Tibial nerve (tissue), 4 donors: ENCODE measurements at regions not wholly inside any gene's neighbourhood (a gene's known extent, or its start where the extent isn't known, plus 50 kb on each side); places are given as distances from the start of the nearest gene placed in this dataset.

Source experiments
- DNase-seq, 2 donors: peaks; one replicate each; pipeline ENCODE4 v3.0.0-alpha.2; 2019; ENCODE audit warnings: low spot score in 2 of 2
- H3K27ac ChIP-seq, 4 donors: fragments of 200-600 bp; sonication (generic) in 3 of 4; one replicate each; pipeline ENCODE4 v1.5.1; 2017 to 2019; ENCODE audit warnings: mild to moderate bottlenecking in 1 of 4
- H3K27me3 ChIP-seq, 2 donors: fragments of 200-600 bp; sonication (generic) in 1 of 2; one replicate each; pipeline versions ENCODE4 v1.5.1 to v1.6.0; 2017 to 2019
- H3K36me3 ChIP-seq, 3 donors: fragments of 200-600 bp; sonication (generic); one replicate each; pipeline ENCODE4 v1.5.1; 2018 to 2019
- H3K4me1 ChIP-seq, 4 donors: fragments of 200-600 bp; sonication (generic) in 3 of 4; one replicate each; pipeline ENCODE4 v1.5.1; 2017 to 2019
- H3K4me3 ChIP-seq, 4 donors: fragments of 200-600 bp; sonication (generic) in 3 of 4; one replicate each; pipeline ENCODE4 v1.5.1; 2017 to 2019; ENCODE audit warnings: mild to moderate bottlenecking in 1 of 4, moderate library complexity in 1 of 4
- H3K9me3 ChIP-seq, 4 donors: fragments of 200-600 bp; sonication (generic) in 3 of 4; one replicate each; pipeline ENCODE4 v1.5.1; 2017 to 2019
- CTCF ChIP-seq, 5 experiments: fragments of 200-600 bp in 3 of 5; fragments of 450-650 bp in 2 of 5; sonication (generic) in 3 of 5; IDR thresholded peaks; one replicate each; pipeline ENCODE4 v1.5.1; 2016 to 2019; ENCODE audit warnings: antibody characterized with exemption in 5 of 5, mild to moderate bottlenecking in 3 of 5, moderate library complexity in 2 of 5
- EP300 ChIP-seq, 2 donors: sonication (generic); formaldehyde crosslinking; IDR thresholded peaks; one replicate each; pipeline ENCODE4 v1.6.1; 2017; ENCODE audit warnings: antibody characterized with exemption in 2 of 2, mild to moderate bottlenecking in 1 of 2
- POLR2A ChIP-seq, 2 donors: fragments of 450-650 bp; IDR thresholded peaks; one replicate each; pipeline ENCODE4 v1.6.1; 2017; ENCODE audit warnings: antibody characterized with exemption in 2 of 2, mild to moderate bottlenecking in 2 of 2, moderate library complexity in 2 of 2
- WGBS, 2 donors: methylation state at CpG; one replicate each; pipeline ENCODE4 v1.1.5; 2018; 5-methylcytosine and 5-hydroxymethylcytosine counted together

- Histone ChIP-seq H3K36me3 (no peaks in the 10 kb centered on the region), H3K9me3 (peaks cover 0 to 4% (median 0%) of the 10 kb centered on the region in 4 donors), H3K4me1 (no peaks in the 10 kb centered on the region), H3K4me3 (no peak overlapping the region), H3K27me3 (no peaks in the 10 kb centered on the region), H3K27ac (no peak overlapping the region)
- DNase-seq = no peak
- TF ChIP-seq EP300 (IDR thresholded peaks at IDR 0.05) = no peak
- no peak for TF ChIP-seq POLR2A (IDR thresholded peaks at IDR 0.05)
- TF ChIP-seq CTCF (IDR thresholded peaks at IDR 0.05) = no peak
- 69 to 79% methylated on average over 2 of the region's 2 CpGs for WGBS, 2 donors
Measured at GRCh38 chr4:179125870-179126269, 1683.6 kb upstream of the AGA start.

DNA sequence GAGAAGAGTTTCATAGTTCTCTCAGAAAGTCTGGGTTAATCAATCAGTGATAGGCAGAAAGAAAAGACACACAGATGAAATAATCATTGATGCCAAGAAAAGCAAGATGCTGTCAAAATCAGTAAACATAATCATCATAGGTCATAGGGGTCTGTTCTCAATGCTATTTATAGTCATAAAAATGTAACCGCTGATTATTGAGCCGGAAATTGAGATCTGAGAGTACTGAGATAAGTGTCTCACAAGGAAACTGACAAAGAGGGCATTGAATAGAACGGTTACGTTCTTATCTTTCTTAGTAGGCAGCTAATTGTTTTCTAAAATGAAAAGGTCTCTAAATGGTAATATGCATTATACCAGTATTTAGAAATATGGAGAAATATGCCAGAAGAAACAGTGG lies 1686.1 kb upstream of the AGA start:
- no peak overlapping the region for H3K4me3 ChIP-seq
- H3K27me3 ChIP-seq = no peaks in the 10 kb centered on the region
- no peak for DNase-seq
- H3K4me1 ChIP-seq = no peaks in the 10 kb centered on the region
- peaks cover 0 to 2% (median 0%) of the 10 kb centered on the region in 4 donors for H3K9me3 ChIP-seq
- no peaks in the 10 kb centered on the region for H3K36me3 ChIP-seq
- no peak for TF ChIP-seq CTCF (IDR thresholded peaks at IDR 0.05)
- no peak for TF ChIP-seq EP300 (IDR thresholded peaks at IDR 0.05)
- no peak for TF ChIP-seq POLR2A (IDR thresholded peaks at IDR 0.05)
- 37% methylated on average over 4 of the region's 4 CpGs for WGBS, 2 donors
- H3K27ac ChIP-seq = no peak overlapping the region

DNA sequence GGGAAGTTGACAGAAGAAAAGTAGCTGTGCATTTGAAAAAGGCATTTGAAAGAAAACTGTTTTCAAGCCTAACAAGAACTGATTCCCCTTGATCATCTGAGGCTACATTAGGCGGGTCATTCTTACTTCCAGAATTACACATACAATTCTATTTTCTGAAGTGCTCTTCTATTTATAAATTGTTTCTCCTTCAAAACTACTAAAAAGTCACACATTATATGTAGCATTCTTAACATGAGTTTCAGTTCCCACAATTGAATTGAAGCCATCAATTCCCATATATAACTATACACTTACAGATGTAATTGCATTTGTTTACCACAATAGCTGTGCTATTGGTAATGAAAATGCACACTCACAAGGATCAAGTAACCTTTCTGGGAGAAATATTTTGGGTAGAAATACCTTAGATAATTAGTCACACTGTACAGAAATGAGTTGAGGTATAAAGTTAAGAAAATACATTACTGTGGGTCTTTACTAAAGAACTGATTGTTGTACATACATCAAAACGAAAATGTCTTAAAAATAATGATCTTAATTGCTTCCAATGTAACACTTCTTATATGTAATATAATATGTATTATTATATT lies 1688.0 kb upstream of the AGA start:
- WGBS, 2 donors = 83 to 90% methylated on average over 2 of the region's 2 CpGs

DNA sequence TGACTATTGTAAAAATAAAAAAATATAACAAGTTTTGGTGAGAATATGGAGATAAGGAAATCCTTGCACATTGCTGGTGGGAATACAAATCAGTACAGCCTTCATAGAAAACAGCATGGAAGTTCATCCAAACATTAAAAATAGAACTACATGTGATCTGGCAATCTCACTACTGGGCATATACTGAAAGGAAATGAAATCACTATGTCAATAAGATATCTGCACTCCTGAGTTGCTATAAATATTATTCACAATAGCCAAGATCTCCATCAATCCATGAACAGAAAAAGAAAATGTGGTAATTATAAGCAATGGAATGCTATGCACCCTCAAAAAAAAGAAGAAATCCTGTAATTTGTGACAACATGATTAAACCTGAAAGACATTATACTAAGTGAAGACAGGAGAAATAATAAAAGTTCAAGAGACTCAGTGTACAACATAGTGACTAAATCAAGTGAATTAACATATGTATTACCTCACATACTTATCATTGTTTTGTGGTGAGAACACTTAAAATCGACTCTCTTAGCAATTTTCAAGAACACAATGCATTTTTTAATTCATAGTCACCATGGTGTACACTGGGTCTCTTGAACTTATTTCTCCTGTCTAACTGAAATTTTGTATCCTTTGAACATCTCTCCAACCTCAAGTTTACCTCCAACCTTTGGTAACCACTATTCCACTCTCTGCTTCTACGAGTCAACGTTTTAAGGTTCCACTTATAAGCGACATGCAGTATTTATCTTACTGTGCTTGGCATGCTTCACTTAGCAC lies 1703.7 kb upstream of the AGA start:
- no peak overlapping the region for H3K4me3 ChIP-seq
- no peaks in the 10 kb centered on the region for H3K9me3 ChIP-seq
- H3K36me3 ChIP-seq = no peaks in the 10 kb centered on the region
- no peak for DNase-seq
- H3K27me3 ChIP-seq = no peaks in the 10 kb centered on the region
- no peak overlapping the region for H3K27ac ChIP-seq
- no peaks in the 10 kb centered on the region for H3K4me1 ChIP-seq
- TF ChIP-seq EP300 (IDR thresholded peaks at IDR 0.05) = no peak
- TF ChIP-seq POLR2A (IDR thresholded peaks at IDR 0.05) = no peak
- TF ChIP-seq CTCF (IDR thresholded peaks at IDR 0.05) = no peak
- WGBS, 2 donors = 81 to 82% methylated on average over 4 of the region's 4 CpGs

More for the DNA sequence above, 1688.0 kb upstream of the AGA start:
- no peak overlapping the region for H3K4me3 ChIP-seq
- H3K27me3 ChIP-seq = no peaks in the 10 kb centered on the region
- no peaks in the 10 kb centered on the region for H3K36me3 ChIP-seq
- no peaks in the 10 kb centered on the region for H3K4me1 ChIP-seq
- H3K9me3 ChIP-seq = no peaks in the 10 kb centered on the region
- no peak overlapping the region for H3K27ac ChIP-seq
- DNase-seq = no peak
- TF ChIP-seq EP300 (IDR thresholded peaks at IDR 0.05) (no peak), POLR2A (IDR thresholded peaks at IDR 0.05) (no peak), CTCF (IDR thresholded peaks at IDR 0.05) (no peak)

DNA sequence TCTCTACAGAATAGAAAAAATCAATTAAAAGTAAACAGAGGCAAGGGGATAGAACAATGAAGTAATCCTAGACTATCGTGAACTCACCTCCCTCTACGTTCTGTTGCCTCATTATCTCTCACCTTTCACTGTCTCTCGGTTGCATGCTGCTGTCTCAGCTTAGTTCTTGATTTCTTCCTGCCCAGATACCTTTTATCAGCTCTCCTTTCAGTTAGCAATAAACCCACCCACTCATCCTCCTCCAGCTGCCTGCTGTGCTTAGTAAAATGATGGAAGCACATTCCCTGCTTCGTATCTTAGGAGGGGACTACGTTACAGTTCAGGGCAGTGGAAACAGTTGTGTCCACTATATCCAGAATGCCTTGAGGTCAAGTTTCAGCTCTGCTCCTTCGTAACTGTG lies 1709.5 kb upstream of the AGA start:
- DNase-seq = no peak
- 67 to 76% methylated on average over 6 of the region's 6 CpGs for WGBS, 2 donors
- H3K4me3 ChIP-seq = no peak overlapping the region
- no peaks in the 10 kb centered on the region for H3K9me3 ChIP-seq
- H3K27ac ChIP-seq = no peak overlapping the region
- H3K36me3 ChIP-seq = no peaks in the 10 kb centered on the region
- no peaks in the 10 kb centered on the region for H3K4me1 ChIP-seq
- H3K27me3 ChIP-seq = no peaks in the 10 kb centered on the region
- TF ChIP-seq POLR2A (IDR thresholded peaks at IDR 0.05) (no peak), CTCF (IDR thresholded peaks at IDR 0.05) (no peak), EP300 (IDR thresholded peaks at IDR 0.05) (no peak)
